ENCODE measurements at regions not wholly inside any gene's neighbourhood (a gene's known extent, or its start where the extent isn't known, plus 50 kb on each side); places are given as distances from the start of the nearest gene placed in this dataset.
"Not testable (repeated sequence)": the region's sequence is repeated elsewhere in the genome, so short reads cannot be mapped to it uniquely, and the experiment has no call there.

- CTCF ChIA-PET, result no interaction called here
- H3K27ac ChIP-seq, result no peak overlapping the region
- POLR2A ChIA-PET (ENCODE audit: low non-redundant PET), result no interaction called here
- TF ChIP-seq CTCF (conservative IDR thresholded peaks at IDR 0.05; ENCODE audit: low read depth), result no peak
- no peak for DNase-seq (ENCODE audit: low spot score)
Observed at GRCh38 chr2:147008481-147008880, 836.3 kb upstream of the ACVR2A start.

- no peak for TF ChIP-seq CTCF (conservative IDR thresholded peaks at IDR 0.05; ENCODE audit: low read depth)
- ChIA-PET POLR2A (ENCODE audit: low non-redundant PET) (no interaction called here), CTCF (no interaction called here)
- DNase-seq (ENCODE audit: low spot score), result no peak
- no peak overlapping the region for H3K27ac ChIP-seq
Observed at GRCh38 chr2:147006736-147007141, 838.1 kb upstream of the ACVR2A start.

- H3K27ac ChIP-seq, result no peak overlapping the region
- POLR2A ChIA-PET (ENCODE audit: low non-redundant PET), result no interaction called here
- TF ChIP-seq CTCF (conservative IDR thresholded peaks at IDR 0.05; ENCODE audit: low read depth), result no peak
- DNase-seq (ENCODE audit: low spot score), result no peak
- CTCF ChIA-PET, result no interaction called here
Observed at GRCh38 chr2:147003081-147003480, 841.7 kb upstream of the ACVR2A start.

GRCh38 chr2:147002256-147002655, 842.6 kb upstream of the ACVR2A start:
- no peak for DNase-seq (ENCODE audit: low spot score)
- H3K27ac ChIP-seq, result no peak overlapping the region
- ChIA-PET CTCF (no interaction called here), POLR2A (ENCODE audit: low non-redundant PET) (no interaction called here)
- no peak for TF ChIP-seq CTCF (conservative IDR thresholded peaks at IDR 0.05; ENCODE audit: low read depth)

GRCh38 chr2:147001061-147001460, 843.8 kb upstream of the ACVR2A start:
- no peak for TF ChIP-seq CTCF (conservative IDR thresholded peaks at IDR 0.05; ENCODE audit: low read depth)
- H3K27ac ChIP-seq, result no peak overlapping the region
- ChIA-PET POLR2A (ENCODE audit: low non-redundant PET) (no interaction called here), CTCF (no interaction called here)
- DNase-seq (ENCODE audit: low spot score), result no peak

GRCh38 chr2:147000151-147000550, 844.7 kb upstream of the ACVR2A start:
- H3K27ac ChIP-seq; DNase-seq (ENCODE audit: low spot score); POLR2A ChIA-PET (ENCODE audit: low non-redundant PET): not testable (repeated sequence)
- CTCF ChIA-PET, result interaction anchor here (0.6 kb wide), 1 partner anchor 558 kb away, joined by 3 read pairs; no protein-coding TSS in a partner anchor

GRCh38 chr2:146997945-146998344, 846.9 kb upstream of the ACVR2A start:
- TF ChIP-seq CTCF (conservative IDR thresholded peaks at IDR 0.05; ENCODE audit: low read depth), result no peak
- POLR2A ChIA-PET (ENCODE audit: low non-redundant PET), result no interaction called here

More at GRCh38 chr2:146997945-146998344, 846.9 kb upstream of the ACVR2A start:
- no peak for DNase-seq (ENCODE audit: low spot score)
- H3K27ac ChIP-seq, result peak overlapping the region; percentile 71
- CTCF ChIA-PET, result no interaction called here
